RWPE2 (cell line): ENCODE measurements at regions not wholly inside any gene's neighbourhood (a gene's known extent, or its start where the extent isn't known, plus 50 kb on each side); places are given as distances from the start of the nearest gene placed in this dataset.

Experiments used
- ATAC-seq: fragments of 200-7000 bp; cut with Tn5 transposase; 3 replicates; pipeline ENCODE4 v1.9.1; 2021; ENCODE audit warnings: low read depth
- DNase-seq: peaks from one replicate; pipeline ENCODE4 v3.0.0-alpha.2; 2020; ENCODE audit warnings: low spot score
- H3K27ac ChIP-seq: fragments of 450-650 bp; 2 replicates; pipeline ENCODE4 v1.5.1; 2017; ENCODE audit warnings: mild to moderate bottlenecking; ENCODE audit not compliant: poor library complexity, severe bottlenecking
- H3K27me3 ChIP-seq: fragments of 250-450 bp; sonication (Bioruptor Pico); 2 replicates; pipeline ENCODE4 v1.5.1; 2021; ENCODE audit warnings: mild to moderate bottlenecking, moderate library complexity; ENCODE audit not compliant: insufficient read depth, poor library complexity, severe bottlenecking
- H3K36me3 ChIP-seq: fragments of 250-450 bp; sonication (Bioruptor Pico); 2 replicates; pipeline ENCODE4 v1.5.1; 2020; ENCODE audit warnings: low read depth, mild to moderate bottlenecking, moderate library complexity
- H3K4me1 ChIP-seq: fragments of 250-450 bp; sonication (Bioruptor Pico); 2 replicates; pipeline ENCODE4 v1.5.1; 2021; ENCODE audit warnings: mild to moderate bottlenecking, moderate library complexity; ENCODE audit not compliant: insufficient read depth, poor library complexity, severe bottlenecking
- H3K4me3 ChIP-seq: fragments of 250-450 bp; sonication (Bioruptor Pico); 2 replicates; pipeline ENCODE4 v1.5.1; 2021; ENCODE audit warnings: mild to moderate bottlenecking, moderate library complexity; ENCODE audit not compliant: severe bottlenecking
- H3K9me3 ChIP-seq: fragments of 250-450 bp; sonication (Bioruptor Pico); 2 replicates; pipeline ENCODE4 v1.5.1; 2021; ENCODE audit warnings: mild to moderate bottlenecking, moderate library complexity; ENCODE audit not compliant: severe bottlenecking
- CTCF ChIP-seq: fragments of 450-650 bp; IDR thresholded peaks from one replicate; pipeline ENCODE4 v1.5.1; 2017; ENCODE audit warnings: mild to moderate bottlenecking, moderate library complexity; ENCODE audit not compliant: poor library complexity, severe bottlenecking

- Histone ChIP-seq H3K27ac (no peak overlapping the region), H3K9me3 (no peaks in the 10 kb centered on the region), H3K4me1 (peaks cover 10% of the 10 kb centered on the region), H3K4me3 (no peak overlapping the region), H3K27me3 (no peaks in the 10 kb centered on the region), H3K36me3 (no peaks in the 10 kb centered on the region)
- DNase-seq (no peak), ATAC-seq (no peak)
- no peak for TF ChIP-seq CTCF
Measured at GRCh38 chr10:121337427-121337826, 260.8 kb downstream of the FGFR2 start.

GRCh38 chr10:121338206-121338980 is 259.9 kb downstream of the FGFR2 start:
- DNase-seq = no peak
- no peak for ATAC-seq
- peaks cover under 1% of the 10 kb centered on the region for H3K4me1 ChIP-seq
- H3K27me3 ChIP-seq = no peaks in the 10 kb centered on the region
- no peak for TF ChIP-seq CTCF
- no peak overlapping the region for H3K4me3 ChIP-seq
- no peaks in the 10 kb centered on the region for H3K36me3 ChIP-seq
- no peak overlapping the region for H3K27ac ChIP-seq
- no peaks in the 10 kb centered on the region for H3K9me3 ChIP-seq

- H3K4me1 ChIP-seq = no peaks in the 10 kb centered on the region
- H3K36me3 ChIP-seq = no peaks in the 10 kb centered on the region
- ATAC-seq = no peak
- H3K9me3 ChIP-seq = no peaks in the 10 kb centered on the region
- no peak overlapping the region for H3K4me3 ChIP-seq
- H3K27ac ChIP-seq = no peak overlapping the region
- DNase-seq = no peak
- no peaks in the 10 kb centered on the region for H3K27me3 ChIP-seq
- no peak for TF ChIP-seq CTCF
Measured at GRCh38 chr10:121339114-121339513, 259.1 kb downstream of the FGFR2 start.

GRCh38 chr10:121340271-121340831 is 257.9 kb downstream of the FGFR2 start:
- DNase-seq (no peak), ATAC-seq (no peak)
- Histone ChIP-seq H3K27me3 (no peaks in the 10 kb centered on the region), H3K4me3 (no peak overlapping the region), H3K27ac (no peak overlapping the region), H3K9me3 (no peaks in the 10 kb centered on the region), H3K36me3 (no peaks in the 10 kb centered on the region), H3K4me1 (no peaks in the 10 kb centered on the region)
- TF ChIP-seq CTCF = no peak

GRCh38 chr10:121351540-121351939 is 246.7 kb downstream of the FGFR2 start:
- Histone ChIP-seq H3K27me3 (no peaks in the 10 kb centered on the region), H3K36me3 (no peaks in the 10 kb centered on the region), H3K4me3 (no peak overlapping the region), H3K4me1 (no peaks in the 10 kb centered on the region), H3K9me3 (no peaks in the 10 kb centered on the region), H3K27ac (no peak overlapping the region)
- no peak for TF ChIP-seq CTCF
- ATAC-seq (no peak), DNase-seq (no peak)
